ENCODE measurements at regions not wholly inside any gene's neighbourhood (a gene's known extent, or its start where the extent isn't known, plus 50 kb on each side); places are given as distances from the start of the nearest gene placed in this dataset.

GRCh38 chr4:22986262-22986661 is 293.5 kb downstream of the GBA3 start:
- no peaks in the 10 kb centered on the region for H3K79me2 ChIP-seq (ENCODE audit: insufficient read depth, low read length)
- ATAC-seq: no peak
- H3K27me3 ChIP-seq (ENCODE audit: control insufficient read depth in 1 of 2, insufficient read depth in 2 of 2, low read length in 2 of 2): no peaks in the 10 kb centered on the region
- ChIA-PET CTCF (ENCODE audit: low intra/inter-chr PET ratio, low total read pairs) (no interaction called here), POLR2A (no interaction called here)
- no peaks in the 10 kb centered on the region for H3K36me3 ChIP-seq (replicated peaks in 1 of 2; ENCODE audit: control insufficient read depth in 1 of 2, insufficient read depth in 2 of 2, low read length in 2 of 2)
- no peaks in the 10 kb centered on the region for H4K20me1 ChIP-seq (ENCODE audit: insufficient read depth, low read length)
- no peaks in the 10 kb centered on the region for H3K4me1 ChIP-seq (ENCODE audit: insufficient read depth, low read length)
- in situ Hi-C loops (cut with HindIII; ENCODE audit: extremely low pct_ligation_motif_present, low pct_unique_long_range_greater_than_20kb) (no loop called here), intact Hi-C loops (cut with micrococcal nuclease; ENCODE audit: unreplicated experiment) (no loop called here)
- no peak overlapping the region for H3K27ac ChIP-seq (ENCODE audit: extremely low read length, insufficient read depth, low read length)
- no TSS peak for BruUV-seq (replicated peaks)
- no peak for FAIRE-seq
- TF ChIP-seq GFI1 (CRISPR knock-in tag; IDR thresholded peaks at IDR 0.05; ENCODE audit: borderline replicate concordance) (no peak), CENPT (CRISPR knock-in tag; IDR thresholded peaks at IDR 0.05; ENCODE audit: low read depth) (no peak), ZUFSP (CRISPR knock-in tag; IDR thresholded peaks at IDR 0.05; ENCODE audit: borderline replicate concordance) (no peak)
- no peak overlapping the region for H3K9ac ChIP-seq (ENCODE audit: insufficient read depth, low read depth, low read length)
- no peak overlapping the region for H3K4me3 ChIP-seq (replicated peaks in 1 of 3; ENCODE audit: insufficient read depth in 1 of 3, low read depth in 2 of 3, low read length in 3 of 3)
- DNase-seq (ENCODE audit: low spot score): no peak
- peaks cover 66% of the 10 kb centered on the region for H3K9me3 ChIP-seq (ENCODE audit: low read length)
- no peak overlapping the region for H3K4me2 ChIP-seq (ENCODE audit: low read depth, low read length)
- no peak overlapping the region for H2AFZ ChIP-seq (ENCODE audit: low read length)

GRCh38 chr4:22984390-22984789 is 291.7 kb downstream of the GBA3 start:
- ATAC-seq: no peak
- peaks cover 61% of the 10 kb centered on the region for H3K9me3 ChIP-seq (ENCODE audit: low read length)
- no peak for DNase-seq (ENCODE audit: low spot score)
- H4K20me1 ChIP-seq (ENCODE audit: insufficient read depth, low read length): no peaks in the 10 kb centered on the region
- TF ChIP-seq ZNF609 (CRISPR knock-in tag; IDR thresholded peaks at IDR 0.05; ENCODE audit: borderline replicate concordance): no peak
- no peak for TF ChIP-seq ZNF773 (CRISPR knock-in tag; IDR thresholded peaks at IDR 0.05; ENCODE audit: borderline replicate concordance)
- TF ChIP-seq ZNF331 (CRISPR knock-in tag; IDR thresholded peaks at IDR 0.05): peak; percentile 81
- H3K9ac ChIP-seq (ENCODE audit: insufficient read depth, low read depth, low read length): no peak overlapping the region
- H3K4me2 ChIP-seq (ENCODE audit: low read depth, low read length): no peak overlapping the region
- POLR2A ChIA-PET: no interaction called here
- H3K4me3 ChIP-seq (replicated peaks in 1 of 3; ENCODE audit: insufficient read depth in 1 of 3, low read depth in 2 of 3, low read length in 3 of 3): no peak overlapping the region
- CTCF ChIA-PET (ENCODE audit: low intra/inter-chr PET ratio, low total read pairs): no interaction called here
- H3K4me1 ChIP-seq (ENCODE audit: insufficient read depth, low read length): no peaks in the 10 kb centered on the region
- no TSS peak for BruUV-seq (replicated peaks)
- WGBS (ENCODE audit: low lambda C conversion rate): 2% methylated on average over 2 of the region's 2 CpGs
- no peak overlapping the region for H2AFZ ChIP-seq (ENCODE audit: low read length)
- no peaks in the 10 kb centered on the region for H3K36me3 ChIP-seq (replicated peaks in 1 of 2; ENCODE audit: control insufficient read depth in 1 of 2, insufficient read depth in 2 of 2, low read length in 2 of 2)
- no peak overlapping the region for H3K27ac ChIP-seq (ENCODE audit: extremely low read length, insufficient read depth, low read length)
- no peaks in the 10 kb centered on the region for H3K27me3 ChIP-seq (ENCODE audit: control insufficient read depth in 1 of 2, insufficient read depth in 2 of 2, low read length in 2 of 2)
- H3K79me2 ChIP-seq (ENCODE audit: insufficient read depth, low read length): no peaks in the 10 kb centered on the region
- in situ Hi-C loops (cut with HindIII; ENCODE audit: extremely low pct_ligation_motif_present, low pct_unique_long_range_greater_than_20kb): no loop called here
- intact Hi-C loops (cut with micrococcal nuclease; ENCODE audit: unreplicated experiment): no loop called here
- FAIRE-seq: no peak

Data from HepG2 (cell line).